ENCODE measurements at regions not wholly inside any gene's neighbourhood (a gene's known extent, or its start where the extent isn't known, plus 50 kb on each side); places are given as distances from the start of the nearest gene placed in this dataset.

DNA sequence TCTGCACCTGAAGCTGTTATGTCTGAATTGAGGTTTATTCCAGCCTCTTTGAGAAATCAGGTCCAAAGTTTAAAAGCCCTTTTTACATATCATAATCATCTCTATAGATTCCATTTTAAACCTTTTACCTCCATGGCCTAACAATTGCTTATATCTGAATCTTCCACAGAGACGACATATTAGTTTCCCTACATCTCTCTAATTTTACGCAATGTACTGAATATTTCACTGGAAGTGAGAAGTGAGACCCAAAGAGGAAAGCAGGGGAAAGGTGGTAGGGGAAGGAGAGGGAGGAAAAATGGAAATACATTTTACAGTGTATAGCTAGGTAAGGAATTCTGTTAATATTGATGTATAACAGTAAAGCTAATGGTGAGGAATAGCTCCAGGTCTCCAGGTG, 189.6 kb downstream of the MZT1 start:
- no peaks in the 10 kb centered on the region for H3K36me3 ChIP-seq
- H3K27ac ChIP-seq: no peak overlapping the region
- DNase-seq (ENCODE audit: low spot score) (no peak), ATAC-seq (ENCODE audit: insufficient number of reproducible peaks, low FRiP score, low read depth) (no peak)
- no peaks in the 10 kb centered on the region for H3K27me3 ChIP-seq (replicated peaks; ENCODE audit: insufficient read depth)
- H3K4me3 ChIP-seq: no peak overlapping the region
- TF ChIP-seq CTCF (IDR thresholded peaks at IDR 0.05): no peak
- H3K9me3 ChIP-seq: no peaks in the 10 kb centered on the region
- no peaks in the 10 kb centered on the region for H3K4me1 ChIP-seq (ENCODE audit: control insufficient read depth in 1 of 2, low read depth in 2 of 2)

DNA sequence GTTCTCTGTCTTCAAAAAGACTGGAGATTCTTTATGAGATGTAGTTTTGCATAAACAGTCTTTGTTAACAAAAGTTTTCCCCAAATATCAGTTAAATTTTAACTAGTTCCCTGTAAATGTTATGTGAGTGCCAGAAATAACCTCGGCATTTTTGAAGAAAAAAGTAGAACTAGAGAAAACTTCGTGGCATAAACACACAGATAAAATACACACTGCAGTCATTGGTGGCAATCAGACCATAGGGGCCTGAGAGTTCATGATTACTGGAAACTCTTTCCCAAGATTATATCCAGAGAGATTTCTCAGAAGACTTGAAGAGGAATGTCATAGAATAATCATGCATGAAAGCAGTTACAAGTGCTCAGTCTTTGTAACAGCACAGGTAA, 190.0 kb downstream of the MZT1 start:
- Histone ChIP-seq H3K27ac (no peak overlapping the region), H3K36me3 (no peaks in the 10 kb centered on the region), H3K9me3 (no peaks in the 10 kb centered on the region), H3K4me3 (peak overlapping the region; percentile 27), H3K4me1 (ENCODE audit: control insufficient read depth in 1 of 2, low read depth in 2 of 2) (no peaks in the 10 kb centered on the region), H3K27me3 (replicated peaks; ENCODE audit: insufficient read depth) (no peaks in the 10 kb centered on the region)
- ATAC-seq (ENCODE audit: insufficient number of reproducible peaks, low FRiP score, low read depth) (no peak), DNase-seq (ENCODE audit: low spot score) (no peak)
- no peak for TF ChIP-seq CTCF (IDR thresholded peaks at IDR 0.05)

- ATAC-seq (ENCODE audit: insufficient number of reproducible peaks, low FRiP score, low read depth) (no peak), DNase-seq (ENCODE audit: low spot score) (no peak)
- Histone ChIP-seq H3K4me3 (peak overlapping the region; percentile 27), H3K27ac (no peak overlapping the region), H3K36me3 (no peaks in the 10 kb centered on the region), H3K9me3 (no peaks in the 10 kb centered on the region), H3K27me3 (replicated peaks; ENCODE audit: insufficient read depth) (no peaks in the 10 kb centered on the region), H3K4me1 (ENCODE audit: control insufficient read depth in 1 of 2, low read depth in 2 of 2) (no peaks in the 10 kb centered on the region)
- TF ChIP-seq CTCF (IDR thresholded peaks at IDR 0.05): no peak
Observed at GRCh38 chr13:72536714-72537394, 190.6 kb downstream of the MZT1 start.

GRCh38 chr13:72534951-72535640, 192.3 kb downstream of the MZT1 start:
- DNase-seq (ENCODE audit: low spot score) (no peak), ATAC-seq (ENCODE audit: insufficient number of reproducible peaks, low FRiP score, low read depth) (no peak)
- no peak for TF ChIP-seq CTCF (IDR thresholded peaks at IDR 0.05)
- Histone ChIP-seq H3K4me3 (no peak overlapping the region), H3K4me1 (ENCODE audit: control insufficient read depth in 1 of 2, low read depth in 2 of 2) (no peaks in the 10 kb centered on the region), H3K27me3 (replicated peaks; ENCODE audit: insufficient read depth) (no peaks in the 10 kb centered on the region), H3K27ac (no peak overlapping the region), H3K9me3 (no peaks in the 10 kb centered on the region), H3K36me3 (no peaks in the 10 kb centered on the region)

- H3K27ac ChIP-seq: no peak overlapping the region
- ATAC-seq (ENCODE audit: insufficient number of reproducible peaks, low FRiP score, low read depth) (no peak), DNase-seq (ENCODE audit: low spot score) (no peak)
- no peaks in the 10 kb centered on the region for H3K9me3 ChIP-seq
- no peak overlapping the region for H3K4me3 ChIP-seq
- TF ChIP-seq CTCF (IDR thresholded peaks at IDR 0.05): no peak
- no peaks in the 10 kb centered on the region for H3K4me1 ChIP-seq (ENCODE audit: control insufficient read depth in 1 of 2, low read depth in 2 of 2)
- H3K27me3 ChIP-seq (replicated peaks; ENCODE audit: insufficient read depth): no peaks in the 10 kb centered on the region
- no peaks in the 10 kb centered on the region for H3K36me3 ChIP-seq
Observed at GRCh38 chr13:72530471-72530870, 197.0 kb downstream of the MZT1 start.
